ENCODE measurements at regions not wholly inside any gene's neighbourhood (a gene's known extent, or its start where the extent isn't known, plus 50 kb on each side); places are given as distances from the start of the nearest gene placed in this dataset.

DNA sequence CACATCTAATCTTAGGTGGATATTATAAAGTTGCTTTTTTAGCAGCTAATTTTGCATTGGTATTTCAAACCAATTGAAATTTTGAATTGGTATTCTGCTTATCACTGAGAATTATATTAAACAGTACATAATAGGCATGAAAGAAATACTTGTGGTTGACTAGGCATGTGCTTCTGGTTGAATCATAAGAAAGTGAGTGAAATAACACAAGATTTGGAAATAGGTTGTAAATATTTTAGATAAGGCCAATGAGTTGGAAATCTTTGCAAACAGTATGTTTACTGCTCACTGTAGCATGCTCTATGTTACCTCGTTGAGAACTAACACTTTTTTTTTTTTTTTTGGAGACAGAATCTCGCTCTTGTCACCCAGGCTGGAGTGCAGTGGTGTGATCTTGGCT, 66.8 kb upstream of the RFC3 start:
- no peak for DNase-seq

DNA sequence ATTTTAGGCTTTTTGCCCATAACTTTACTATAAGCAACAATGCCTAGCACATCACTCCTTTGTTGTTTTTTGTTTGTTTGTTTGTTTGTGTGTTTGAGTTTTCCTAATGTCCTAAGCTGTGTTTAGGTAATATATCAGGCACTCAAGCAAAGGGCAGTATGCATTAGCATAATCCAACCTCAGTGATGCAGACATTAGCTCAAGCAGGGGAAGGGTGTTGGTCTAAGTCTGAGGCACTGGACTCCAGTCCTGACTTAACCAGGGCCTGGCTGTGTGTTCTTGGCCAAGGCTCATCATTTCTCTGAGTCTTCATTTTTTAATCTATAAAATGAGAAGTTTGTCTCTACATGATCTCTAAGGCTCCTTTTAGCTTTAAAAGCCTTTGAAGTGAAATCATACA, 65.9 kb upstream of the RFC3 start:
- no peak for DNase-seq

DNA sequence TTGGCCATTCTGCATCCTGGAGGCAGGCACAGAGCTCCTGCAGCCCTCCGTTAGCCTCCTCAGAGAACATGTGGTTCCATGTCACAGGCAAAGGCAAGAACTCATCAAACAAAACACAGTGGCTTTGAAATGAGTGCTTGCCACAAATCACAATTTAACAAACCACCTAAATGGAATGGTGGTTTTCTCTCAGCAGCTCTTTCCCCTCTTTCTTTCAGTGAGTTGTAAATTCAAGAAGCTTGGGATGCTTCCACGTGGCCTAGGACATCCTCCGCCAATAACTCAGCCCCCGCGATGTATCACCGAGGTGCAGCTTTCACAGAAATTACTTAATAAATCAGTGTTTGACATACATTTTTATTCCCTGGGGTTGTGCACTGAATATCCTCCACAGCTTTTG, 65.4 kb upstream of the RFC3 start:
- DNase-seq = no peak

DNA sequence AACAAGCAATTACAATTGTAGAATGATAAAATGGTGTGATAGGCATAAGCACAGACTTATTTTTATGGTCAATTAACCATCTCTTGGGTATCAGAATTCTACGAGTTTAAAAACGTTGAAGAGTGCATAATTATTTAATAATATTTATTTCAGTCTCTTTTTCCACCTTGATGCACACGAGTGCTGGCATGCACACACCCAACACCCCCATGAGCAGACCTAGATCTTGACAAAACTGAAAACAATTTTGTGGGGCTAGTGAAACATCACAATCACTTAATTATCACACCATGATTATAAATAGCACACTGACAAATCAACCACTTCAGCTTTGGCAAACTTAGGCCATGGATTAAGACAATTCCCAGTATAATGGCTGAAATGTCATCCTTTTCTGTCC, 61.0 kb upstream of the RFC3 start:
- DNase-seq = no peak

DNA sequence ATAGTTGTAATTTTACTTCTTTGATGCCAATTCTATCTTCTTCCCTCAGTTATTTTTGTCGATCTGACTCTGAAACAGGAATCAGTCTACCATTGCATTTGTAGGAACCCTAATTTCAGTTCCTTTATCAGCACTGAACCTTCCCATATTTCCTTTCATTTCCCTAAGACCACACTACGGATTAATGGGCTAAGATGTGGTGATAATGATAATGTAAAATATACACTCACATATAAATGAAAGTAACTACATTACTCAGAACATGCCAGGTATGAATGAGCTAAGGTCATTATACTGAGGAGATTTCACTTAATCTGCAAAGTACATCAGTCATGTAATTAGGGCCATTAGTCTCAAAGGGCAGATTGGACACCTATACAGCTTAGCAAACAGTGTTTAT, 60.2 kb upstream of the RFC3 start:
- DNase-seq = no peak

DNA sequence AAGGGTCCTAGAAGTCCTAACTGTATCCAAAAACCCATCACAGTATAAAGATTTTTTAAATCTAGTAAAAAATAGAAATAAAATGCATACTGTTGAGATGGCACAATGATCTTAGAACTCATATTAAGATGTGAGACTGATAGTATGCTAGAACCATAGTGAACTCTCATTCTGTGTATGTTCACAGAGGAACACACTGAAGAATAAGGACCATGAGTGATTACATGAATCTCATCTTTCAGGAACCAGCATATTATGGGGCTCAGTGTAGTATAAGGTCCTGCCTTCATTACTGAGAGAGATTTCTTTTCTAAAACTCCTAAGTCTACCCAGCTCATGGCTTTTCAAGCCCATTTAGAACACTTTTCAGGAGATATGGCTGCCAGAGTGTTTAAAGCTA, 59.8 kb upstream of the RFC3 start:
- no peak for DNase-seq

DNA sequence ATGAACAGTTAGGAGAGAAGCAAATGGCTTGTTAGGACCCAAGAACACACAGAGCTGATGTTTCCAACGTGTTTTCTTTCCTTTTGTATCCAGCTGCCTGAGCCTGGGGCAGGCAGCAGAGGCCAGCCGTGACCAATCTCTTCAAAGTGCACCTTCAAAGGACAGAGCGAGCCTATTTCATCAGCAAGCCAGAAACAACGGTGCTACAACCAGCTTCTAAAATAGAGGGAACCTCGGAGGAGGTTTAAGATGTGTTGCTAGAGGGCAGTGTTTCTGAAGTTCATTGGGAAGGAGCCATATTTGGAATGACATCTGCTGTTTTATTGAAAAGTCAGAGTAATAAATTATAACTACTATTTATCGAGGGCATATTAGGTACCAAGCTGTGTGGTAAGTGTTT, 56.2 kb upstream of the RFC3 start:
- DNase-seq = no peak

DNA sequence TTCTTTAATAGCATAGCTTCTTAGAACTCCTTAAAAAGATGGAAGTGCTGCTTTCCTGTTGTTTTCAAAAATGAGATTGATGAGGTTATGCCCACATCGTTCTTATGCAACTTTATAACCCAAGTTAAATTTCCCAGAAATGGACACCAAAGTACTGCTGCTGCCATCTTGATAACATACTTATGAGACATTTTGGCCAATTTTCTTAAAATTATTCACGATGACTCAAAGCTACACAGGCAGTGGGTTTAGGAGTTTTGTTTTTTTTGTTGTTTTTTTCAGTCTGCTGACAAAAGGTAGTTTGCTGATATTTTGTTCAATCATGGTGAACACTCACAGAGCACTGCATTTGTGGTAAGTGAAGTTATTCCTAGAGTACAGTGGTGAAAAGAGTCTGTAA, 54.9 kb upstream of the RFC3 start:
- no peak for DNase-seq

DNA sequence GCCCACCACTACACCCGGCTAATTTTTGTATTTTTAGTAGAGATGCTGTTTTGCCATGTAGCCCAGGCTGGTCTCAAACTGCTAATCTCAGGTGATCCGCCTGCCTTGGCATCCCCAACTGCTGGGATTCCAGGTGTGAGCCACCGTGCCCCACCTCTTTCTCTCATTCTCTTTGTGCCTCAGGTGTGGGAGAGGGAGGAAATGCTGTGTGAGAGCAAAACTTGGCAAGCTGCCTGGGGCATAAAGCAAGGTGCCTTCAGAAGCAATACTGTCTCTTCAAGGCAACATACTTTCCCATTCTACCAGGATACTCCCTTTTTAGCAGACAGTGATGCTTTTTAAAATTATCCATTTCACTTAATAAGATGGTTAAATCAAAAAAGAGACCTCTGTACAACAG, 53.2 kb upstream of the RFC3 start:
- no peak for DNase-seq

DNA sequence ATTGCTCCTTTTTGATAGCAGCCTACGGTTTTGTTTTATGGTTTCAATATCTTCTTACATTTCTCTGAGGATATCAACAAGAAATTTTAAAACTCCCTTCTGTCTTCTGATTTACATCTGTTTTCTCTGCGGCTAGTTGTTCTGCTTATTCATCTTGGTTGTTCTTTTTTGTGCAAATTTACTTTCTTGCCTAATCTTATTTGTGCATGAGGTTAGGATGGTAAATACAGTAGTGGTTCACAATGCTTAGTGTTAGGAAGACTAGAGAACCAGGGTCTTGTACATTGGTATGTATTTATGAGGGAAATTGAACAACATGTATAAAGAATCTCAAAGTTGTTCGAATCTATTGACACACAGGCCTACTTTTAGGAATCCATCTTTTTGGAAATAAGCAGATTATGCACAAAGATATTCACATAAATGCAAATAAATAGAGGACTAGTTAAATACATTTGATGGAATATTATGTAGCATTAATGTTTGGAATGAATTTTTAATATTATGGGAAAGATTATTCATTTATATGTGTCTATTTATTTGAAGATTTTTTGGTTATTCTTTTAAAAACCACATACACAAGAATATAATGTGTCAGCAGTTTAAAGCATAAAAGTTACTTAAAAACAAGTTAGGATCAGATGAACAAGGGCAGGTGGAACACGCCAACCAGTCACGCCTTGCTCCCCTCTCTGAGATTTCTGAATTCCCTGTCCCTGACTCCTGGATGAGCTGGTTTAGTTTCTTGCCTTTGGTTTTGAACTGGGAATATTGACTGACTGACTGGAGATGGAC, 51.4 kb upstream of the RFC3 start:
- no peak for DNase-seq

DNA sequence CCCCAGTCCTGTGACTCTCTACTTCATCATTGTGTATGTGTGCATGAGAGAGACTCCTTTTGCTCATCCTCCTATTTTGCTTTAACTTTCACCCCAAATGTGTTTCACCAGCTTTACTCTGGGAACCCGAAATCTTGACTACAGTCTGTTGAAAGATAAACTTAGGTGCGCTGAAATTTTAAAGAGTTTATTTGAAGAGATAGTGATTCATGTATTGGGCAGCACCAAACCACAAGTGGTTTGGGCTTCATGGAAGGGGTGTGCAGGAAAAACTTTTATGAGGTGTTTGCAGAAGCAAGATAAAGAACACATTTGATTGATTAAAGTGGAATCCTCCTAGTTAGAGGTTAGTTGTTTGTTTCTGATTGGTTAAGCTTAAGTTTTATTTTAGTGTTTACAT, 50.8 kb upstream of the RFC3 start:
- DNase-seq = no peak

Data from muscle of arm (tissue), 1 donor.